A549 (cell line): ENCODE measurements at regions not wholly inside any gene's neighbourhood (a gene's known extent, or its start where the extent isn't known, plus 50 kb on each side); places are given as distances from the start of the nearest gene placed in this dataset.

ENCODE experiments used
- ATAC-seq, 2 experiments: fragments of 200-7000 bp in 1 of 2; fragments of >200 bp in 1 of 2; cut with Nextera tagmentation in 1 of 2; cut with Tn5 transposase in 1 of 2; 3 replicates each; pipeline versions ENCODE4 v1.8.0 to v1.9.1; 2018 to 2020; ENCODE audit warnings: mild to moderate bottlenecking in 1 of 2, moderate library complexity in 1 of 2
- CTCF ChIA-PET: fragments of 300-600 bp; sonication (Branson Sonifier 250); formaldehyde crosslinking; extraction: SDS; loops from one replicate; lab custom pipeline; 2021; ENCODE audit warnings: antibody characterized with exemption, inconsistent platforms; lab: Yijun Ruan, JAX
- POLR2A ChIA-PET: fragments of 350-600 bp; formaldehyde crosslinking; extraction: SDS; loops from one replicate; lab custom pipeline; 2021; ENCODE audit warnings: antibody characterized with exemption, inconsistent platforms; lab: Yijun Ruan, JAX
- DNase-seq, 2 experiments: peaks; one replicate each; pipeline versions ENCODE4 v3.0.0 to v3.0.0-alpha.2; 2011 to 2016; ENCODE audit warnings: low read depth in 1 of 2, low spot score in 1 of 2
- FAIRE-seq: peaks from 2 replicates; lab custom pipeline; 2011; peaks lifted over from hg19 to GRCh38; lab: Jason Lieb, UNC
- H3K27ac ChIP-seq, 2 experiments: fragments of >200 bp; sonication (Bioruptor Twin); formaldehyde crosslinking; 3 replicates each; pipeline ENCODE4 v1.5.1; 2016 to 2017
- H3K4me1 ChIP-seq: fragments of >200 bp; sonication (Bioruptor Twin); formaldehyde crosslinking; 3 replicates; pipeline ENCODE4 v1.6.1; 2016
- H3K4me2 ChIP-seq: fragments of >200 bp; sonication (Bioruptor Twin); formaldehyde crosslinking; 3 replicates; pipeline ENCODE4 v1.6.1; 2016
- H3K4me3 ChIP-seq: fragments of >200 bp; sonication (Bioruptor Twin); formaldehyde crosslinking; 3 replicates; pipeline ENCODE4 v1.5.1; 2016
- H3K9me3 ChIP-seq: fragments of >200 bp; sonication (Bioruptor Twin); formaldehyde crosslinking; 3 replicates; pipeline ENCODE4 v1.6.1; 2016
- ATOH8 ChIP-seq: fragments of 250-450 bp; sonication (Bioruptor Pico); IDR thresholded peaks from 2 replicates; pipeline ENCODE4 v1.5.0; 2020; ENCODE audit warnings: low read depth, mild to moderate bottlenecking, moderate library complexity
- CHD2 ChIP-seq: fragments of 150-350 bp; IDR thresholded peaks from 2 replicates; pipeline ENCODE4 v1.6.1; 2014; ENCODE audit warnings: low read length; ENCODE audit not compliant: partially characterized antibody
- E2F6 ChIP-seq: IDR thresholded peaks from 2 replicates; pipeline ENCODE4 v1.6.1; 2012; ENCODE audit warnings: low read depth, borderline replicate concordance
- ELK1 ChIP-seq: fragments of 150-350 bp; IDR thresholded peaks from 2 replicates; pipeline ENCODE4 v1.6.1; 2014; ENCODE audit warnings: low read depth, mild to moderate bottlenecking, low read length
- FOSB ChIP-seq: fragments of 250-450 bp; sonication (Bioruptor Pico); IDR thresholded peaks from 2 replicates; pipeline ENCODE4 v1.5.0; 2020; ENCODE audit warnings: mild to moderate bottlenecking, moderate library complexity
- FOXS1 ChIP-seq: fragments of 250-450 bp; sonication (Bioruptor Pico); IDR thresholded peaks from 2 replicates; pipeline ENCODE4 v1.5.0; 2020; ENCODE audit warnings: mild to moderate bottlenecking, moderate library complexity
- HDAC2 ChIP-seq: fragments of 200-600 bp; sonication (generic); IDR thresholded peaks from 2 replicates; pipeline ENCODE4 v1.6.1; 2016
- HES2 ChIP-seq: fragments of >200 bp; sonication (Bioruptor Twin); formaldehyde crosslinking; IDR thresholded peaks from 2 replicates; pipeline ENCODE4 v1.6.1; 2016
- MAZ ChIP-seq: fragments of 150-350 bp; IDR thresholded peaks from 2 replicates; pipeline ENCODE4 v1.6.1; 2014; ENCODE audit warnings: antibody characterized with exemption, low read depth, low read length, borderline replicate concordance
- NPAS2 ChIP-seq: fragments of 250-450 bp; sonication (Bioruptor Pico); IDR thresholded peaks from 2 replicates; pipeline ENCODE4 v1.8.0; 2022; ENCODE audit warnings: mild to moderate bottlenecking, moderate library complexity, borderline replicate concordance
- PBX3 ChIP-seq: IDR thresholded peaks from 2 replicates; pipeline ENCODE4 v1.6.1; 2012
- POLR2A ChIP-seq: IDR thresholded peaks from 2 replicates; pipeline ENCODE4 v1.6.1; 2012; ENCODE audit warnings: mild to moderate bottlenecking, low read length
- RAD21 ChIP-seq, 2 experiments: fragments of >200 bp in 1 of 2; sonication (Bioruptor Twin) in 1 of 2; formaldehyde crosslinking in 1 of 2; IDR thresholded peaks in 1 of 2; conservative IDR thresholded peaks in 1 of 2; 2 replicates in 1 of 2; 3 replicates in 1 of 2; pipeline ENCODE4 v1.6.1; 2012 to 2018; ENCODE audit warnings: inconsistent platforms in 1 of 2
- RCOR1 ChIP-seq: fragments of 150-350 bp; IDR thresholded peaks from 2 replicates; pipeline ENCODE4 v1.6.1; 2014; ENCODE audit warnings: antibody characterized with exemption, low read length, low read depth
- RNF2 ChIP-seq: fragments of 200-600 bp; sonication (generic); IDR thresholded peaks from 2 replicates; pipeline ENCODE4 v1.6.1; 2016; ENCODE audit warnings: low read depth, mild to moderate bottlenecking, antibody characterized with exemption, moderate library complexity, borderline replicate concordance
- SMC3 ChIP-seq: fragments of >200 bp; sonication (Bioruptor Twin); formaldehyde crosslinking; IDR thresholded peaks from 3 replicates; pipeline ENCODE4 v1.6.1; 2018; ENCODE audit warnings: inconsistent platforms
- ZFP36 ChIP-seq: fragments of 450-650 bp; IDR thresholded peaks from 2 replicates; pipeline ENCODE4 v1.6.1; 2014; ENCODE audit warnings: borderline replicate concordance; ENCODE audit not compliant: partially characterized antibody
- whole genome bisulfite sequencing: methylation state at CpG from one replicate; pipeline ENCODE4 v1.1.6; 2017; ENCODE audit errors: missing lambda C conversion rate; 5-methylcytosine and 5-hydroxymethylcytosine counted together
- small RNA-seq, 6 experiments: library from RNA; depleted of rRNA; stranded (forward); fragments of <200 nt; gene quantifications; one replicate each; pipeline ENCODE3, GENCODE V24; 2012
- TF ChIP-seq, protein P1 (sequence below): fragments of 200-600 bp; sonication (generic); IDR thresholded peaks from 2 replicates; pipeline ENCODE4 v1.6.1; 2016; ENCODE audit warnings: antibody characterized with exemption, mild to moderate bottlenecking, moderate library complexity
- TF ChIP-seq, protein P2 (sequence below): IDR thresholded peaks from 2 replicates; pipeline ENCODE4 v1.6.1; 2012
- TF ChIP-seq, protein P3 (sequence below): fragments of 250-450 bp; sonication (Bioruptor Pico); IDR thresholded peaks from 2 replicates; pipeline ENCODE4 v1.5.0; 2021; ENCODE audit warnings: mild to moderate bottlenecking, moderate library complexity, borderline replicate concordance

DNA sequence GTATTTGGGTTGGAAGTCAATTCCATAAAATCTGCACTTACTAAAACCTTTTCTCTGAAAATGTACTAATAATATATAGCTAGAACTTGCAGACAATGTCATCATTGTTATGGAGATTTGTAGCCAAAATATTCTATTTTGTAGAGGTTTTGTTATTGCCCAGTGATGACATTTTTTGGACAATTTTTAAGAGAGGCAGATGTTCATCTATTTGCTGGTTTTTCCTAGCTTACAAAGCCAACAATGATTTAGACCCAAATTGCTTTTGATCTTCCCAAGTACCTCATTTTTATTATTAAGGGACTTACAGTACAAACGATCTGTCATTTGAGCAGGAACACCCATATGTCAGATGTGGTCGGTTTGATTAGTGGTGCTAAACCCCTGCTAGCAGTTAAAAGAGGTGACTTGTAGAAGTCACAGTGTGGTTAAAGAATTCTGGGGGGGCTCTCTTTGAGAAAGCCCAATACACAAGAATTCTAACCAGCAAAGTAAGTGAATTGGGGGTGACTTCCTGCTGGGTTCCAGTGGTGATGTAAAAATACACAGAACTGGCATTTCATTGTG, 136.2 kb downstream of the KIT start:
- H3K4me2 ChIP-seq, result no peak overlapping the region
- FAIRE-seq, result no peak
- no peak for ATAC-seq
- ChIA-PET POLR2A (no interaction called here), CTCF (no interaction called here)
- WGBS, result 0% methylated on average over 2 of the region's 2 CpGs
- no peak for TF ChIP-seq E2F6
- no peak for TF ChIP-seq HDAC2
- TF ChIP-seq, protein P1, sequence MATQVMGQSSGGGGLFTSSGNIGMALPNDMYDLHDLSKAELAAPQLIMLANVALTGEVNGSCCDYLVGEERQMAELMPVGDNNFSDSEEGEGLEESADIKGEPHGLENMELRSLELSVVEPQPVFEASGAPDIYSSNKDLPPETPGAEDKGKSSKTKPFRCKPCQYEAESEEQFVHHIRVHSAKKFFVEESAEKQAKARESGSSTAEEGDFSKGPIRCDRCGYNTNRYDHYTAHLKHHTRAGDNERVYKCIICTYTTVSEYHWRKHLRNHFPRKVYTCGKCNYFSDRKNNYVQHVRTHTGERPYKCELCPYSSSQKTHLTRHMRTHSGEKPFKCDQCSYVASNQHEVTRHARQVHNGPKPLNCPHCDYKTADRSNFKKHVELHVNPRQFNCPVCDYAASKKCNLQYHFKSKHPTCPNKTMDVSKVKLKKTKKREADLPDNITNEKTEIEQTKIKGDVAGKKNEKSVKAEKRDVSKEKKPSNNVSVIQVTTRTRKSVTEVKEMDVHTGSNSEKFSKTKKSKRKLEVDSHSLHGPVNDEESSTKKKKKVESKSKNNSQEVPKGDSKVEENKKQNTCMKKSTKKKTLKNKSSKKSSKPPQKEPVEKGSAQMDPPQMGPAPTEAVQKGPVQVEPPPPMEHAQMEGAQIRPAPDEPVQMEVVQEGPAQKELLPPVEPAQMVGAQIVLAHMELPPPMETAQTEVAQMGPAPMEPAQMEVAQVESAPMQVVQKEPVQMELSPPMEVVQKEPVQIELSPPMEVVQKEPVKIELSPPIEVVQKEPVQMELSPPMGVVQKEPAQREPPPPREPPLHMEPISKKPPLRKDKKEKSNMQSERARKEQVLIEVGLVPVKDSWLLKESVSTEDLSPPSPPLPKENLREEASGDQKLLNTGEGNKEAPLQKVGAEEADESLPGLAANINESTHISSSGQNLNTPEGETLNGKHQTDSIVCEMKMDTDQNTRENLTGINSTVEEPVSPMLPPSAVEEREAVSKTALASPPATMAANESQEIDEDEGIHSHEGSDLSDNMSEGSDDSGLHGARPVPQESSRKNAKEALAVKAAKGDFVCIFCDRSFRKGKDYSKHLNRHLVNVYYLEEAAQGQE, result no peak
- TF ChIP-seq, protein P2, sequence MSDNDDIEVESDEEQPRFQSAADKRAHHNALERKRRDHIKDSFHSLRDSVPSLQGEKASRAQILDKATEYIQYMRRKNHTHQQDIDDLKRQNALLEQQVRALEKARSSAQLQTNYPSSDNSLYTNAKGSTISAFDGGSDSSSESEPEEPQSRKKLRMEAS, result no peak
- no peak for TF ChIP-seq HES2
- TF ChIP-seq ZFP36, result no peak
- TF ChIP-seq RCOR1, result no peak
- TF ChIP-seq FOSB (CRISPR knock-in tag), result no peak
- no peak for TF ChIP-seq RAD21 (conservative IDR thresholded peaks at IDR 0.05 in 1 of 2, IDR thresholded peaks at IDR 0.05 in 1 of 2)
- TF ChIP-seq MAZ, result no peak
- no peak for TF ChIP-seq FOXS1 (CRISPR knock-in tag)
- TF ChIP-seq RNF2, result no peak
- no peak for TF ChIP-seq ELK1
- no peak for TF ChIP-seq ATOH8
- TF ChIP-seq POLR2A, result no peak
- TF ChIP-seq, protein P3, sequence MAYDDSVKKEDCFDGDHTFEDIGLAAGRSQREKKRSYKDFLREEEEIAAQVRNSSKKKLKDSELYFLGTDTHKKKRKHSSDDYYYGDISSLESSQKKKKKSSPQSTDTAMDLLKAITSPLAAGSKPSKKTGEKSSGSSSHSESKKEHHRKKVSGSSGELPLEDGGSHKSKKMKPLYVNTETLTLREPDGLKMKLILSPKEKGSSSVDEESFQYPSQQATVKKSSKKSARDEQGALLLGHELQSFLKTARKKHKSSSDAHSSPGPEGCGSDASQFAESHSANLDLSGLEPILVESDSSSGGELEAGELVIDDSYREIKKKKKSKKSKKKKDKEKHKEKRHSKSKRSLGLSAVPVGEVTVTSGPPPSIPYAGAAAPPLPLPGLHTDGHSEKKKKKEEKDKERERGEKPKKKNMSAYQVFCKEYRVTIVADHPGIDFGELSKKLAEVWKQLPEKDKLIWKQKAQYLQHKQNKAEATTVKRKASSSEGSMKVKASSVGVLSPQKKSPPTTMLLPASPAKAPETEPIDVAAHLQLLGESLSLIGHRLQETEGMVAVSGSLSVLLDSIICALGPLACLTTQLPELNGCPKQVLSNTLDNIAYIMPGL (CRISPR knock-in tag), result no peak
- no peak for TF ChIP-seq NPAS2 (CRISPR knock-in tag)
- TF ChIP-seq SMC3, result no peak
- no peak for TF ChIP-seq CHD2
- TF ChIP-seq PBX3, result no peak
- DNase-seq, result no peak
- H3K9me3 ChIP-seq, result no peaks in the 10 kb centered on the region
- H3K27ac ChIP-seq, result no peak overlapping the region
- no peak overlapping the region for H3K4me3 ChIP-seq
- H3K4me1 ChIP-seq, result no peaks in the 10 kb centered on the region

Small RNA genes in the stretch of these regions (small RNA-seq; reads per million reads assigned to genes)
- 0 reads per million in 6 experiments for gene RPL38P3
